CD4-positive, alpha-beta T cell treated with Interleukin-10 for 1 hour (primary cell): ENCODE measurements at regions not wholly inside any gene's neighbourhood (a gene's known extent, or its start where the extent isn't known, plus 50 kb on each side); places are given as distances from the start of the nearest gene placed in this dataset.

Source experiments
- DNase-seq: peaks from one replicate; pipeline ENCODE4 v3.0.0-alpha.2; 2020

- DNase-seq: no peak
Measured at GRCh38 chr10:129274748-129275474, 192.1 kb upstream of the MGMT start.

GRCh38 chr10:129275886-129276285, 191.2 kb upstream of the MGMT start:
- DNase-seq: no peak

- no peak for DNase-seq
Measured at GRCh38 chr10:129277084-129277483, 190.0 kb upstream of the MGMT start.

GRCh38 chr10:129277841-129278240, 189.2 kb upstream of the MGMT start:
- DNase-seq: no peak

- DNase-seq: no peak
Measured at GRCh38 chr10:129278686-129279085, 188.4 kb upstream of the MGMT start.

- DNase-seq: no peak
Measured at GRCh38 chr10:129279446-129280154, 187.4 kb upstream of the MGMT start.

- DNase-seq: no peak
Measured at GRCh38 chr10:129280155-129280502, 186.9 kb upstream of the MGMT start.

GRCh38 chr10:129280908-129281586, 186.0 kb upstream of the MGMT start:
- no peak for DNase-seq

- no peak for DNase-seq
Measured at GRCh38 chr10:129285459-129285858, 181.6 kb upstream of the MGMT start.

GRCh38 chr10:129288999-129289584, 177.9 kb upstream of the MGMT start:
- no peak for DNase-seq

- no peak for DNase-seq
Measured at GRCh38 chr10:129293991-129294700, 172.9 kb upstream of the MGMT start.

GRCh38 chr10:129294944-129295343, 172.1 kb upstream of the MGMT start:
- DNase-seq: no peak

GRCh38 chr10:129305046-129305445, 162.0 kb upstream of the MGMT start:
- DNase-seq: no peak

GRCh38 chr10:129307141-129307540, 159.9 kb upstream of the MGMT start:
- DNase-seq: no peak

GRCh38 chr10:129308953-129309564, 158.0 kb upstream of the MGMT start:
- no peak for DNase-seq

- no peak for DNase-seq
Measured at GRCh38 chr10:129309565-129309964, 157.5 kb upstream of the MGMT start.

- DNase-seq: no peak
Measured at GRCh38 chr10:129310881-129311280, 156.2 kb upstream of the MGMT start.

- no peak for DNase-seq
Measured at GRCh38 chr10:129319934-129320333, 147.1 kb upstream of the MGMT start.

- DNase-seq: no peak
Measured at GRCh38 chr10:129320340-129320739, 146.7 kb upstream of the MGMT start.

- no peak for DNase-seq
Measured at GRCh38 chr10:129321727-129322126, 145.3 kb upstream of the MGMT start.

- no peak for DNase-seq
Measured at GRCh38 chr10:129322933-129323820, 143.9 kb upstream of the MGMT start.

- DNase-seq: no peak
Measured at GRCh38 chr10:129323879-129324278, 143.2 kb upstream of the MGMT start.
